ENCODE measurements at regions not wholly inside any gene's neighbourhood (a gene's known extent, or its start where the extent isn't known, plus 50 kb on each side); places are given as distances from the start of the nearest gene placed in this dataset.

GRCh38 chr9:129250786-129251185 lies 72.7 kb upstream of the IER5L start:
- TF ChIP-seq GATA2 (IDR thresholded peaks at IDR 0.05; ENCODE audit: low read depth, low read length) (no peak), GATA3 (IDR thresholded peaks at IDR 0.05; ENCODE audit: low read depth, low read length) (no peak)

All from SH-SY5Y (cell line).